Ascending aorta (tissue), 2 donors: ENCODE measurements at regions not wholly inside any gene's neighbourhood (a gene's known extent, or its start where the extent isn't known, plus 50 kb on each side); places are given as distances from the start of the nearest gene placed in this dataset.

Source experiments
- DNase-seq, 2 donors: peaks; one replicate each; pipeline ENCODE4 v3.0.0-alpha.2; 2019; ENCODE audit warnings: low spot score in 2 of 2
- H3K27ac ChIP-seq, 2 donors: fragments of 200-600 bp; sonication (generic); one replicate each; pipeline ENCODE4 v1.5.1; 2016 to 2017; ENCODE audit warnings: mild to moderate bottlenecking in 1 of 2
- H3K27me3 ChIP-seq: fragments of 200-600 bp; sonication (generic); one replicate; pipeline ENCODE4 v1.5.1; 2017
- H3K36me3 ChIP-seq, 2 donors: fragments of 200-600 bp; sonication (generic); one replicate each; pipeline ENCODE4 v1.5.1; 2016
- H3K4me1 ChIP-seq, 2 donors: fragments of 200-600 bp; sonication (generic); one replicate each; pipeline ENCODE4 v1.5.1; 2016 to 2017; ENCODE audit warnings: mild to moderate bottlenecking in 1 of 2
- H3K4me3 ChIP-seq, 2 donors: fragments of 200-600 bp; sonication (generic); one replicate each; pipeline ENCODE4 v1.5.1; 2016 to 2017; ENCODE audit warnings: mild to moderate bottlenecking in 1 of 2
- H3K9me3 ChIP-seq, 2 donors: fragments of 200-600 bp; sonication (generic); one replicate each; pipeline ENCODE4 v1.5.1; 2016
- intact Hi-C: fragments of 100-400 bp; cut with DNase I; formaldehyde crosslinking; loops from one replicate; pipeline ENCODE4 v1.15.1; 2023
- TF ChIP-seq, protein P1 (sequence below), 3 experiments: fragments of 200-600 bp in 2 of 3; fragments of 450-650 bp in 1 of 3; sonication (generic) in 2 of 3; IDR thresholded peaks; one replicate each; pipeline ENCODE4 v1.5.1; 2016 to 2019; ENCODE audit warnings: antibody characterized with exemption in 3 of 3, mild to moderate bottlenecking in 1 of 3, moderate library complexity in 1 of 3

GRCh38 chrX:39460499-39460898, 637.3 kb downstream of the BCOR start:
- H3K27me3 ChIP-seq, result no peaks in the 10 kb centered on the region
- no peaks in the 10 kb centered on the region for H3K9me3 ChIP-seq
- no peaks in the 10 kb centered on the region for H3K4me1 ChIP-seq
- H3K4me3 ChIP-seq, result no peak overlapping the region
- TF ChIP-seq, protein P1, sequence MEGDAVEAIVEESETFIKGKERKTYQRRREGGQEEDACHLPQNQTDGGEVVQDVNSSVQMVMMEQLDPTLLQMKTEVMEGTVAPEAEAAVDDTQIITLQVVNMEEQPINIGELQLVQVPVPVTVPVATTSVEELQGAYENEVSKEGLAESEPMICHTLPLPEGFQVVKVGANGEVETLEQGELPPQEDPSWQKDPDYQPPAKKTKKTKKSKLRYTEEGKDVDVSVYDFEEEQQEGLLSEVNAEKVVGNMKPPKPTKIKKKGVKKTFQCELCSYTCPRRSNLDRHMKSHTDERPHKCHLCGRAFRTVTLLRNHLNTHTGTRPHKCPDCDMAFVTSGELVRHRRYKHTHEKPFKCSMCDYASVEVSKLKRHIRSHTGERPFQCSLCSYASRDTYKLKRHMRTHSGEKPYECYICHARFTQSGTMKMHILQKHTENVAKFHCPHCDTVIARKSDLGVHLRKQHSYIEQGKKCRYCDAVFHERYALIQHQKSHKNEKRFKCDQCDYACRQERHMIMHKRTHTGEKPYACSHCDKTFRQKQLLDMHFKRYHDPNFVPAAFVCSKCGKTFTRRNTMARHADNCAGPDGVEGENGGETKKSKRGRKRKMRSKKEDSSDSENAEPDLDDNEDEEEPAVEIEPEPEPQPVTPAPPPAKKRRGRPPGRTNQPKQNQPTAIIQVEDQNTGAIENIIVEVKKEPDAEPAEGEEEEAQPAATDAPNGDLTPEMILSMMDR (IDR thresholded peaks at IDR 0.05), result no peak
- intact Hi-C loops, result no loop called here
- H3K36me3 ChIP-seq, result no peaks in the 10 kb centered on the region
- H3K27ac ChIP-seq, result no peak overlapping the region
- DNase-seq, result no peak

GRCh38 chrX:39462835-39463234, 634.9 kb downstream of the BCOR start:
- no peaks in the 10 kb centered on the region for H3K27me3 ChIP-seq
- no peaks in the 10 kb centered on the region for H3K4me1 ChIP-seq
- TF ChIP-seq, protein P1 (IDR thresholded peaks at IDR 0.05), result no peak
- no peaks in the 10 kb centered on the region for H3K36me3 ChIP-seq
- no peak for DNase-seq
- no peak overlapping the region for H3K4me3 ChIP-seq
- no peak overlapping the region for H3K27ac ChIP-seq
- intact Hi-C loops, result no loop called here
- no peaks in the 10 kb centered on the region for H3K9me3 ChIP-seq

DNA sequence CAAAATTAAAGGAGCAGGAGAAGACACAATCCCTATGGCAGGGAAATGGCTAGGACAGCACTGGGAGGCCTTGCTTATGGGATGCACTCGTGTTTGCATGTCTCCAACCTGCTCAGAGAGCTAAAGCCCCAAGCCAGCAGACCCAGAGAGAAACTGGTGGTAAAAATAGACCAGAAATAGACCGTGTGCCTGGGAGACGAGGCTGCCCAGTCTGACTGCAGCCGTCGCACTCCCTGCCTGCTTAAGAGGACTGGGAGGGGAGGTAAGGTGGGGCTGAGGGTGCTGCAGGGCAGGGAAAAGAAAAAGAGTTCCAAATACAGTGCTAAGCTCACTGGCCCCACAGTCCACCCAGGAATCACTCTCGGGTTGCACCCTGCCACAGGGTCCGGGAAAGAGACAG, 633.5 kb downstream of the BCOR start:
- TF ChIP-seq, protein P1 (IDR thresholded peaks at IDR 0.05), result no peak
- Histone ChIP-seq H3K27ac (no peak overlapping the region), H3K4me3 (no peak overlapping the region), H3K27me3 (no peaks in the 10 kb centered on the region), H3K36me3 (no peaks in the 10 kb centered on the region), H3K9me3 (no peaks in the 10 kb centered on the region), H3K4me1 (no peaks in the 10 kb centered on the region)
- no peak for DNase-seq
- intact Hi-C loops, result no loop called here

DNA sequence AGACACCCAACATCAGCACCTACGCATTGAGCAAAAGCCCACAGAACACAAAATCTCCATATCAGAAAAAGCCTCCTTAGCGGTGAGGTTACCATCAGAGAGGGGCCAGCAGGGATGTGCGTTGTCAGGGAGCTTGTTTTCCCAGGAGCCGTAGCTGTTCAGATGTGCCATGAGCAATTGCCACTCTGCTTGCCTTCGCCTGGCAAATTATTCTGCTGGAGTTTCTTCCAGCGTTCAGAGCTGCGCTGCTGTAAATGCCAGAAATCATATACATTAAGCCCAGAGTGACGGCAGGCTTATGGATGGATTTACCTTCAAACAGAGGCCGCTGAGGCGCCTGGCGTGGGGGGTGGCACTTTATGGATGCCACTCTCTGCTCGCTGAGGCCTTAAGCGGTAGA, 632.3 kb downstream of the BCOR start:
- no peaks in the 10 kb centered on the region for H3K4me1 ChIP-seq
- TF ChIP-seq, protein P1 (IDR thresholded peaks at IDR 0.05), result no peak
- H3K4me3 ChIP-seq, result no peak overlapping the region
- H3K27ac ChIP-seq, result no peak overlapping the region
- DNase-seq, result no peak
- intact Hi-C loops, result no loop called here
- no peaks in the 10 kb centered on the region for H3K9me3 ChIP-seq
- H3K27me3 ChIP-seq, result no peaks in the 10 kb centered on the region
- no peaks in the 10 kb centered on the region for H3K36me3 ChIP-seq

GRCh38 chrX:39465906-39466305, 631.9 kb downstream of the BCOR start:
- Histone ChIP-seq H3K4me1 (no peaks in the 10 kb centered on the region), H3K27ac (no peak overlapping the region), H3K4me3 (no peak overlapping the region), H3K36me3 (no peaks in the 10 kb centered on the region), H3K9me3 (no peaks in the 10 kb centered on the region), H3K27me3 (no peaks in the 10 kb centered on the region)
- TF ChIP-seq, protein P1 (IDR thresholded peaks at IDR 0.05), result no peak
- intact Hi-C loops, result no loop called here
- DNase-seq, result no peak

DNA sequence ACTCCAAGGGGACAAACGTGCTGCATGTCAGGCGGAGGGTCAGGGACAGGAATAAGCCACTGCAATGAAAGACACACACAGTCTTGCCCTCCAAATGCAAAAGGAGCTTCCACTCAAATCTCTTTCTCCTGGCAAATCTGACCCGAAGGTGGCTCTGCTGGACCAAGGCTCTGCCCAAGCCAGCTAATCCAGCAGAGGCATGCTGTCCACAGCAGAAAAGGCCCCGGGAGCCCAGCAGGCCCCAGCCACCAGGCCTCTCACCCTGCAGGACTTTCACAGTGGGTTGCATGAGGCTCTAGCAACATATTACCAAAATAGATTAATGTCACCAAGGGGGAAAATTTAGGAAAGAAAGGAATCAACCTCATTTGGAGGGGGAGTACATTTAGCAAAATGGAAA, 628.6 kb downstream of the BCOR start:
- TF ChIP-seq, protein P1 (IDR thresholded peaks at IDR 0.05), result no peak

More for the DNA sequence above, 628.6 kb downstream of the BCOR start:
- Histone ChIP-seq H3K9me3 (no peaks in the 10 kb centered on the region), H3K36me3 (no peaks in the 10 kb centered on the region), H3K4me1 (no peaks in the 10 kb centered on the region), H3K4me3 (no peak overlapping the region), H3K27ac (no peak overlapping the region), H3K27me3 (no peaks in the 10 kb centered on the region)
- intact Hi-C loops, result no loop called here
- no peak for DNase-seq
